H1 (cell line): ENCODE measurements at regions not wholly inside any gene's neighbourhood (a gene's known extent, or its start where the extent isn't known, plus 50 kb on each side); places are given as distances from the start of the nearest gene placed in this dataset.

Source experiments
- HDAC6 ChIP-seq: IDR thresholded peaks from one replicate; pipeline ENCODE4 v1.7.1; 2012; ENCODE audit warnings: low read depth, mild to moderate bottlenecking, inconsistent platforms, low read length, moderate library complexity
- JUN ChIP-seq: IDR thresholded peaks from 2 replicates; pipeline ENCODE4 v1.6.1; 2011; ENCODE audit warnings: low read depth, mild to moderate bottlenecking, improper control_type of control experiment, low read length
- KDM1A ChIP-seq: fragments of 200-600, 300-600 bp; sonication (generic); IDR thresholded peaks from 2 replicates; pipeline ENCODE4 v1.7.1; 2016; ENCODE audit warnings: mild to moderate bottlenecking, low read length, borderline replicate concordance
- NRF1 ChIP-seq: IDR thresholded peaks from 2 replicates; pipeline ENCODE4 v1.6.1; 2011; ENCODE audit warnings: mild to moderate bottlenecking, low read depth, low read length, improper control_type of control experiment
- RBBP5 ChIP-seq: IDR thresholded peaks from 2 replicates; pipeline ENCODE4 v1.7.1; 2012; ENCODE audit warnings: low read depth, mild to moderate bottlenecking, inconsistent platforms, low read length, moderate library complexity, borderline replicate concordance
- SIRT6 ChIP-seq: IDR thresholded peaks from one replicate; pipeline ENCODE4 v1.7.1; 2012; ENCODE audit warnings: low read length, inconsistent platforms
- SUZ12 ChIP-seq: fragments of 200-600 bp; sonication (generic); IDR thresholded peaks from 2 replicates; pipeline ENCODE4 v1.6.1; 2012; ENCODE audit warnings: mild to moderate bottlenecking, inconsistent platforms, low read length, moderate library complexity, mixed read lengths
- TF ChIP-seq, protein P1 (sequence below): fragments of 300-600 bp; sonication (generic); IDR thresholded peaks from 2 replicates; pipeline ENCODE4 v1.7.1; 2012; ENCODE audit warnings: low read length, moderate library complexity, mild to moderate bottlenecking, inconsistent platforms; ENCODE audit not compliant: insufficient replicate concordance
- TF ChIP-seq, protein P2 (sequence below): IDR thresholded peaks from 2 replicates; pipeline ENCODE4 v1.6.1; 2011; ENCODE audit warnings: low read length, improper control_type of control experiment
- TF ChIP-seq, protein P3 (sequence below): IDR thresholded peaks from 2 replicates; pipeline ENCODE4 v1.6.1; 2012; ENCODE audit warnings: low read length, inconsistent platforms

DNA sequence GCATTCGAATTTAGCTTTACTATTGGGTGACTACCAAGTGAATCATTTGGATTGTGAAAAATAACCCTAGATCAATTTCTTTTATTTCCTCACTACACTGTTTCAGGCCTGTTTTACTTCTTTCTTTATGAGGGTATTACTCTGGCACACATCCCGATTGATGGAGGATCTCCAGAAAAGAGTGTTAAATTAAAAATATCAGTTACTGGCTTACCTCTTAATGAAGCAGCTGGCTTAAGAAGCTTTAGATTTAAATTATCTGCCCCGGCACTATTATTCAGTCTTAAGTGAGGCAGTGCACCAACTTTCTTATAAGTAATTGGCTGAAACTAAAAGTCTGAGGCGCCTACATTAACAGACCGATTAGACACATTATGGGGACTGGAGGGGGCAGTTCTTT, 1097.4 kb downstream of the TTLL7 start (continued):
- TF ChIP-seq, protein P1, sequence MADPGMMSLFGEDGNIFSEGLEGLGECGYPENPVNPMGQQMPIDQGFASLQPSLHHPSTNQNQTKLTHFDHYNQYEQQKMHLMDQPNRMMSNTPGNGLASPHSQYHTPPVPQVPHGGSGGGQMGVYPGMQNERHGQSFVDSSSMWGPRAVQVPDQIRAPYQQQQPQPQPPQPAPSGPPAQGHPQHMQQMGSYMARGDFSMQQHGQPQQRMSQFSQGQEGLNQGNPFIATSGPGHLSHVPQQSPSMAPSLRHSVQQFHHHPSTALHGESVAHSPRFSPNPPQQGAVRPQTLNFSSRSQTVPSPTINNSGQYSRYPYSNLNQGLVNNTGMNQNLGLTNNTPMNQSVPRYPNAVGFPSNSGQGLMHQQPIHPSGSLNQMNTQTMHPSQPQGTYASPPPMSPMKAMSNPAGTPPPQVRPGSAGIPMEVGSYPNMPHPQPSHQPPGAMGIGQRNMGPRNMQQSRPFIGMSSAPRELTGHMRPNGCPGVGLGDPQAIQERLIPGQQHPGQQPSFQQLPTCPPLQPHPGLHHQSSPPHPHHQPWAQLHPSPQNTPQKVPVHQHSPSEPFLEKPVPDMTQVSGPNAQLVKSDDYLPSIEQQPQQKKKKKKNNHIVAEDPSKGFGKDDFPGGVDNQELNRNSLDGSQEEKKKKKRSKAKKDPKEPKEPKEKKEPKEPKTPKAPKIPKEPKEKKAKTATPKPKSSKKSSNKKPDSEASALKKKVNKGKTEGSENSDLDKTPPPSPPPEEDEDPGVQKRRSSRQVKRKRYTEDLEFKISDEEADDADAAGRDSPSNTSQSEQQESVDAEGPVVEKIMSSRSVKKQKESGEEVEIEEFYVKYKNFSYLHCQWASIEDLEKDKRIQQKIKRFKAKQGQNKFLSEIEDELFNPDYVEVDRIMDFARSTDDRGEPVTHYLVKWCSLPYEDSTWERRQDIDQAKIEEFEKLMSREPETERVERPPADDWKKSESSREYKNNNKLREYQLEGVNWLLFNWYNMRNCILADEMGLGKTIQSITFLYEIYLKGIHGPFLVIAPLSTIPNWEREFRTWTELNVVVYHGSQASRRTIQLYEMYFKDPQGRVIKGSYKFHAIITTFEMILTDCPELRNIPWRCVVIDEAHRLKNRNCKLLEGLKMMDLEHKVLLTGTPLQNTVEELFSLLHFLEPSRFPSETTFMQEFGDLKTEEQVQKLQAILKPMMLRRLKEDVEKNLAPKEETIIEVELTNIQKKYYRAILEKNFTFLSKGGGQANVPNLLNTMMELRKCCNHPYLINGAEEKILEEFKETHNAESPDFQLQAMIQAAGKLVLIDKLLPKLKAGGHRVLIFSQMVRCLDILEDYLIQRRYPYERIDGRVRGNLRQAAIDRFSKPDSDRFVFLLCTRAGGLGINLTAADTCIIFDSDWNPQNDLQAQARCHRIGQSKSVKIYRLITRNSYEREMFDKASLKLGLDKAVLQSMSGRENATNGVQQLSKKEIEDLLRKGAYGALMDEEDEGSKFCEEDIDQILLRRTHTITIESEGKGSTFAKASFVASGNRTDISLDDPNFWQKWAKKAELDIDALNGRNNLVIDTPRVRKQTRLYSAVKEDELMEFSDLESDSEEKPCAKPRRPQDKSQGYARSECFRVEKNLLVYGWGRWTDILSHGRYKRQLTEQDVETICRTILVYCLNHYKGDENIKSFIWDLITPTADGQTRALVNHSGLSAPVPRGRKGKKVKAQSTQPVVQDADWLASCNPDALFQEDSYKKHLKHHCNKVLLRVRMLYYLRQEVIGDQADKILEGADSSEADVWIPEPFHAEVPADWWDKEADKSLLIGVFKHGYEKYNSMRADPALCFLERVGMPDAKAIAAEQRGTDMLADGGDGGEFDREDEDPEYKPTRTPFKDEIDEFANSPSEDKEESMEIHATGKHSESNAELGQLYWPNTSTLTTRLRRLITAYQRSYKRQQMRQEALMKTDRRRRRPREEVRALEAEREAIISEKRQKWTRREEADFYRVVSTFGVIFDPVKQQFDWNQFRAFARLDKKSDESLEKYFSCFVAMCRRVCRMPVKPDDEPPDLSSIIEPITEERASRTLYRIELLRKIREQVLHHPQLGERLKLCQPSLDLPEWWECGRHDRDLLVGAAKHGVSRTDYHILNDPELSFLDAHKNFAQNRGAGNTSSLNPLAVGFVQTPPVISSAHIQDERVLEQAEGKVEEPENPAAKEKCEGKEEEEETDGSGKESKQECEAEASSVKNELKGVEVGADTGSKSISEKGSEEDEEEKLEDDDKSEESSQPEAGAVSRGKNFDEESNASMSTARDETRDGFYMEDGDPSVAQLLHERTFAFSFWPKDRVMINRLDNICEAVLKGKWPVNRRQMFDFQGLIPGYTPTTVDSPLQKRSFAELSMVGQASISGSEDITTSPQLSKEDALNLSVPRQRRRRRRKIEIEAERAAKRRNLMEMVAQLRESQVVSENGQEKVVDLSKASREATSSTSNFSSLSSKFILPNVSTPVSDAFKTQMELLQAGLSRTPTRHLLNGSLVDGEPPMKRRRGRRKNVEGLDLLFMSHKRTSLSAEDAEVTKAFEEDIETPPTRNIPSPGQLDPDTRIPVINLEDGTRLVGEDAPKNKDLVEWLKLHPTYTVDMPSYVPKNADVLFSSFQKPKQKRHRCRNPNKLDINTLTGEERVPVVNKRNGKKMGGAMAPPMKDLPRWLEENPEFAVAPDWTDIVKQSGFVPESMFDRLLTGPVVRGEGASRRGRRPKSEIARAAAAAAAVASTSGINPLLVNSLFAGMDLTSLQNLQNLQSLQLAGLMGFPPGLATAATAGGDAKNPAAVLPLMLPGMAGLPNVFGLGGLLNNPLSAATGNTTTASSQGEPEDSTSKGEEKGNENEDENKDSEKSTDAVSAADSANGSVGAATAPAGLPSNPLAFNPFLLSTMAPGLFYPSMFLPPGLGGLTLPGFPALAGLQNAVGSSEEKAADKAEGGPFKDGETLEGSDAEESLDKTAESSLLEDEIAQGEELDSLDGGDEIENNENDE: no peak
- TF ChIP-seq NRF1: no peak
- TF ChIP-seq, protein P2, sequence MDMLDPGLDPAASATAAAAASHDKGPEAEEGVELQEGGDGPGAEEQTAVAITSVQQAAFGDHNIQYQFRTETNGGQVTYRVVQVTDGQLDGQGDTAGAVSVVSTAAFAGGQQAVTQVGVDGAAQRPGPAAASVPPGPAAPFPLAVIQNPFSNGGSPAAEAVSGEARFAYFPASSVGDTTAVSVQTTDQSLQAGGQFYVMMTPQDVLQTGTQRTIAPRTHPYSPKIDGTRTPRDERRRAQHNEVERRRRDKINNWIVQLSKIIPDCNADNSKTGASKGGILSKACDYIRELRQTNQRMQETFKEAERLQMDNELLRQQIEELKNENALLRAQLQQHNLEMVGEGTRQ: no peak
- no peak for TF ChIP-seq SIRT6
- no peak for TF ChIP-seq HDAC6
- no peak for TF ChIP-seq KDM1A
- TF ChIP-seq RBBP5: no peak
- no peak for TF ChIP-seq SUZ12
- TF ChIP-seq JUN: no peak
- TF ChIP-seq, protein P3, sequence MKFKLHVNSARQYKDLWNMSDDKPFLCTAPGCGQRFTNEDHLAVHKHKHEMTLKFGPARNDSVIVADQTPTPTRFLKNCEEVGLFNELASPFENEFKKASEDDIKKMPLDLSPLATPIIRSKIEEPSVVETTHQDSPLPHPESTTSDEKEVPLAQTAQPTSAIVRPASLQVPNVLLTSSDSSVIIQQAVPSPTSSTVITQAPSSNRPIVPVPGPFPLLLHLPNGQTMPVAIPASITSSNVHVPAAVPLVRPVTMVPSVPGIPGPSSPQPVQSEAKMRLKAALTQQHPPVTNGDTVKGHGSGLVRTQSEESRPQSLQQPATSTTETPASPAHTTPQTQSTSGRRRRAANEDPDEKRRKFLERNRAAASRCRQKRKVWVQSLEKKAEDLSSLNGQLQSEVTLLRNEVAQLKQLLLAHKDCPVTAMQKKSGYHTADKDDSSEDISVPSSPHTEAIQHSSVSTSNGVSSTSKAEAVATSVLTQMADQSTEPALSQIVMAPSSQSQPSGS: no peak
